Dendritic cell treated with granulocyte-macrophage colony-stimulating factor and Interleukin-4, amounts not matched to agents 40 ng/mL and 50 ng/mL, for 4 days (primary cell): ENCODE measurements at regions not wholly inside any gene's neighbourhood (a gene's known extent, or its start where the extent isn't known, plus 50 kb on each side); places are given as distances from the start of the nearest gene placed in this dataset.
"Not testable (repeated sequence)": the region's sequence is repeated elsewhere in the genome, so short reads cannot be mapped to it uniquely, and the experiment has no call there.

Experiments
- H3K27ac Mint-ChIP-seq: one replicate; pipeline ENCODE4 v1.8.0; 2022; ENCODE audit warnings: mild to moderate bottlenecking, mixed read lengths
- H3K27me3 Mint-ChIP-seq: one replicate; pipeline ENCODE4 v1.8.0; 2022; ENCODE audit warnings: mild to moderate bottlenecking, mixed read lengths
- H3K36me3 Mint-ChIP-seq: one replicate; pipeline ENCODE4 v1.8.0; 2022; ENCODE audit warnings: low read depth, mixed read lengths
- H3K4me1 Mint-ChIP-seq: one replicate; pipeline ENCODE4 v1.8.0; 2022; ENCODE audit warnings: low read depth, mixed read lengths
- H3K4me3 Mint-ChIP-seq: one replicate; pipeline ENCODE4 v1.8.0; 2022; ENCODE audit warnings: mild to moderate bottlenecking, moderate library complexity, mixed read lengths
- H3K9me3 Mint-ChIP-seq: one replicate; pipeline ENCODE4 v1.8.0; 2022; ENCODE audit warnings: mixed read lengths
- intact Hi-C: fragments of 100-400 bp; cut with micrococcal nuclease; formaldehyde crosslinking; loops from one replicate; pipeline ENCODE4 v1.15.0; 2022

- H3K4me1 Mint-ChIP-seq, result peaks cover 34% of the 10 kb centered on the region
- no peaks in the 10 kb centered on the region for H3K9me3 Mint-ChIP-seq
- H3K27me3 Mint-ChIP-seq, result peaks cover 7% of the 10 kb centered on the region
- intact Hi-C loops, result no loop called here
- no peaks in the 10 kb centered on the region for H3K36me3 Mint-ChIP-seq
- no peak overlapping the region for H3K4me3 Mint-ChIP-seq
- peak overlapping the region; percentile 45 for H3K27ac Mint-ChIP-seq
Measured at GRCh38 chr12:7591531-7591930, 74.2 kb downstream of the APOBEC1 start.

GRCh38 chr12:7590085-7590484 lies 75.6 kb downstream of the APOBEC1 start:
- H3K27me3 Mint-ChIP-seq, H3K27ac Mint-ChIP-seq, H3K4me3 Mint-ChIP-seq, H3K9me3 Mint-ChIP-seq, intact Hi-C loops, H3K36me3 Mint-ChIP-seq: not testable (repeated sequence)
- peaks cover 42% of the 10 kb centered on the region for H3K4me1 Mint-ChIP-seq

GRCh38 chr12:7588742-7589329 lies 76.9 kb downstream of the APOBEC1 start:
- H3K4me3 Mint-ChIP-seq, H3K9me3 Mint-ChIP-seq, H3K27ac Mint-ChIP-seq, H3K36me3 Mint-ChIP-seq, H3K27me3 Mint-ChIP-seq: not testable (repeated sequence)
- intact Hi-C loops, result loop anchor here (1.0 to 5.0 kb wide), 3 partner anchors 47 to 87 kb away; partner anchors contain the start of gene CD163
- H3K4me1 Mint-ChIP-seq, result peaks cover 42% of the 10 kb centered on the region

GRCh38 chr12:7584137-7584536 lies 80.6 kb upstream of the CD163 start:
- Mint-ChIP-seq H3K36me3 (peaks cover 10% of the 10 kb centered on the region), H3K9me3 (peaks cover 33% of the 10 kb centered on the region), H3K4me1 (peaks cover 37% of the 10 kb centered on the region)
- H3K4me3 Mint-ChIP-seq, H3K27ac Mint-ChIP-seq, H3K27me3 Mint-ChIP-seq, intact Hi-C loops: not testable (repeated sequence)

- no peak overlapping the region for H3K4me3 Mint-ChIP-seq
- peaks cover 32% of the 10 kb centered on the region for H3K4me1 Mint-ChIP-seq
- H3K9me3 Mint-ChIP-seq, result peaks cover 33% of the 10 kb centered on the region
- no peak overlapping the region for H3K27ac Mint-ChIP-seq
- H3K27me3 Mint-ChIP-seq, result peaks cover 2% of the 10 kb centered on the region
- intact Hi-C loops, result no loop called here
- peaks cover 10% of the 10 kb centered on the region for H3K36me3 Mint-ChIP-seq
Measured at GRCh38 chr12:7583471-7583870, 79.9 kb upstream of the CD163 start.

GRCh38 chr12:7582796-7583195 lies 79.2 kb upstream of the CD163 start:
- Mint-ChIP-seq H3K27ac (no peak overlapping the region), H3K36me3 (peaks cover 10% of the 10 kb centered on the region), H3K9me3 (peaks cover 33% of the 10 kb centered on the region), H3K4me3 (no peak overlapping the region), H3K27me3 (peaks cover 2% of the 10 kb centered on the region), H3K4me1 (peaks cover 26% of the 10 kb centered on the region)
- intact Hi-C loops, result no loop called here

GRCh38 chr12:7581625-7582024 lies 78.0 kb upstream of the CD163 start:
- H3K27me3 Mint-ChIP-seq, result peaks cover 2% of the 10 kb centered on the region
- peaks cover 33% of the 10 kb centered on the region for H3K9me3 Mint-ChIP-seq
- no peak overlapping the region for H3K4me3 Mint-ChIP-seq
- intact Hi-C loops, result no loop called here
- H3K4me1 Mint-ChIP-seq, result peaks cover 22% of the 10 kb centered on the region
- H3K27ac Mint-ChIP-seq, result no peak overlapping the region
- H3K36me3 Mint-ChIP-seq, result peaks cover 10% of the 10 kb centered on the region

- Mint-ChIP-seq H3K9me3 (peaks cover 33% of the 10 kb centered on the region), H3K27me3 (peaks cover 2% of the 10 kb centered on the region), H3K4me3 (no peak overlapping the region), H3K36me3 (peaks cover 10% of the 10 kb centered on the region), H3K4me1 (peaks cover 16% of the 10 kb centered on the region), H3K27ac (no peak overlapping the region)
- intact Hi-C loops, result no loop called here
Measured at GRCh38 chr12:7581046-7581445, 77.5 kb upstream of the CD163 start.

- no peak overlapping the region for H3K4me3 Mint-ChIP-seq
- no peaks in the 10 kb centered on the region for H3K27me3 Mint-ChIP-seq
- H3K4me1 Mint-ChIP-seq, result peaks cover 40% of the 10 kb centered on the region
- H3K36me3 Mint-ChIP-seq, result peaks cover 4% of the 10 kb centered on the region
- H3K27ac Mint-ChIP-seq, result peak overlapping the region; percentile 91
- peaks cover 17% of the 10 kb centered on the region for H3K9me3 Mint-ChIP-seq
- intact Hi-C loops, result no loop called here
Measured at GRCh38 chr12:7571257-7571656, 67.7 kb upstream of the CD163 start.

GRCh38 chr12:7557227-7557626 lies 53.6 kb upstream of the CD163 start:
- Mint-ChIP-seq H3K9me3 (peaks cover 2% of the 10 kb centered on the region), H3K27me3 (no peaks in the 10 kb centered on the region), H3K36me3 (peaks cover under 1% of the 10 kb centered on the region), H3K4me3 (no peak overlapping the region), H3K4me1 (peaks cover 27% of the 10 kb centered on the region), H3K27ac (peak overlapping the region; percentile 60)
- intact Hi-C loops, result no loop called here

- H3K27ac Mint-ChIP-seq, result peak overlapping the region; percentile 79
- H3K27me3 Mint-ChIP-seq, result no peaks in the 10 kb centered on the region
- intact Hi-C loops, result no loop called here
- H3K36me3 Mint-ChIP-seq, result peaks cover 15% of the 10 kb centered on the region
- peaks cover 27% of the 10 kb centered on the region for H3K4me1 Mint-ChIP-seq
- H3K9me3 Mint-ChIP-seq, result peaks cover 16% of the 10 kb centered on the region
- peak overlapping the region; percentile 44 for H3K4me3 Mint-ChIP-seq
Measured at GRCh38 chr12:7555752-7556151, 52.2 kb upstream of the CD163 start.

- Mint-ChIP-seq H3K4me1 (peaks cover 21% of the 10 kb centered on the region), H3K36me3 (peaks cover 15% of the 10 kb centered on the region), H3K9me3 (peaks cover 21% of the 10 kb centered on the region)
- H3K4me3 Mint-ChIP-seq, intact Hi-C loops, H3K27ac Mint-ChIP-seq, H3K27me3 Mint-ChIP-seq: not testable (repeated sequence)
Measured at GRCh38 chr12:7554831-7555230, 51.3 kb upstream of the CD163 start.
